Heart right ventricle (tissue), 16 donors: ENCODE measurements at regions not wholly inside any gene's neighbourhood (a gene's known extent, or its start where the extent isn't known, plus 50 kb on each side); places are given as distances from the start of the nearest gene placed in this dataset.

Experiments
- ATAC-seq, 8 donors: fragments of 200-7000 bp; cut with Tn5 transposase; one replicate each; pipeline ENCODE4 v1.9.1; 2020; ENCODE audit warnings: mild to moderate bottlenecking in 8 of 8, moderate library complexity in 8 of 8, moderate number of reproducible peaks in 1 of 8
- DNase-seq, 2 donors: peaks; one replicate each; pipeline ENCODE4 v3.0.0-alpha.2; 2020
- H3K27ac ChIP-seq, 10 donors: fragments of 200-600 bp; sonication (generic) in 2 of 10; one replicate each; pipeline versions ENCODE4 v1.5.0 to v1.8.0; 2020 to 2022; ENCODE audit warnings: mild to moderate bottlenecking in 3 of 10
- H3K27me3 ChIP-seq, 7 donors: fragments of 200-600 bp; one replicate each; pipeline ENCODE4 v1.8.0; 2021 to 2022; ENCODE audit warnings: mild to moderate bottlenecking in 2 of 7
- H3K36me3 ChIP-seq, 9 donors: fragments of 200-600 bp; sonication (generic) in 1 of 9; one replicate each; pipeline versions ENCODE4 v1.5.0 to v1.8.0; 2020 to 2022; ENCODE audit warnings: mild to moderate bottlenecking in 2 of 9
- H3K4me1 ChIP-seq, 9 donors: fragments of 200-600 bp; sonication (generic) in 1 of 9; one replicate each; pipeline versions ENCODE4 v1.5.0 to v1.8.0; 2020 to 2022; ENCODE audit warnings: mild to moderate bottlenecking in 4 of 9
- H3K4me3 ChIP-seq, 10 donors: fragments of 200-600 bp; sonication (generic) in 2 of 10; one replicate each; pipeline versions ENCODE4 v1.5.0 to v1.8.0; 2020 to 2022; ENCODE audit warnings: mild to moderate bottlenecking in 7 of 10, moderate library complexity in 2 of 10
- H3K9me3 ChIP-seq, 11 donors: fragments of 200-600 bp in 10 of 11; sonication (generic) in 2 of 11; one replicate each; pipeline versions ENCODE4 v1.5.0 to v1.8.0; 2013 to 2022; ENCODE audit warnings: mild to moderate bottlenecking in 2 of 11, control low read depth in 1 of 11, moderate library complexity in 1 of 11
- WGBS, 2 donors: extraction: QIAGEN DNeasy Blood & Tissue Kit; methylation state at CpG; one replicate each; pipeline ENCODE4 v1.1.7; 2013; ENCODE audit warnings: inconsistent platforms in 1 of 2; 5-methylcytosine and 5-hydroxymethylcytosine counted together
- intact Hi-C, 10 donors: fragments of 100-400 bp; cut with DNase I; formaldehyde crosslinking; loops; one replicate each; pipeline versions ENCODE4 v1.11.1 to v1.14.2; 2022
- TF ChIP-seq, protein P1 (sequence below), 9 donors: fragments of 200-600 bp; sonication (generic) in 2 of 9; IDR thresholded peaks; one replicate each; pipeline versions ENCODE4 v1.5.0 to v1.8.0; 2021 to 2022; ENCODE audit warnings: antibody characterized with exemption in 9 of 9, mild to moderate bottlenecking in 5 of 9, moderate library complexity in 1 of 9
- donor health status: Arrhythmogenic right ventricular cardiomyopathy.
- donor health status: ischemic (EF 13 %, LVEDD 7.1; RV severe dilation, severe dysfunction).
- donor health status: healthy with polysubstance abuse.
- donor health status: DM: no; HTN: yes; CAD: no.
- donor health status: DM: no; HTN: no; CAD: no.
- donor health status: ischemic (EF 25% LVEDD 6.9; RV normal size, moderate dysfunction).
- donor health status: ischemic (EF 25% LVEDD 5.7; RV mildly dilated, moderate dysfunction).
- donor health status: healthy.
- donor health status: DM: yes; HTN: yes; CAD: no.
- donor health status: Ischemic cardiomyopathy.
- donor health status: ischemic (EF 35%, LVEDD 5.7; RV mildly dilated, moderate dysfunction).
- donor health status: nonischemic (EF 11% LVEDD 7.7; RV severe dilation, severe dysfunction).
- donor health status: DM: yes; HTN: yes; CAD: no.
- donor health status: PGD.
- donor health status: ischemic (EF 29% LVEDD 5.4; RV normal size, mild dysfunction).
- donor health status: nonischemic (EF 23%, LVEDD 6.1; RV moderate dilation, normal function).

- DNase-seq (no peak), ATAC-seq (no peak)
- H3K27ac ChIP-seq, result no peak overlapping the region
- intact Hi-C loops, result no loop called here
- no peaks in the 10 kb centered on the region for H3K27me3 ChIP-seq
- H3K9me3 ChIP-seq, result peaks cover 0 to under 1% (median 0%) of the 10 kb centered on the region in 11 donors
- H3K4me3 ChIP-seq, result no peak overlapping the region
- TF ChIP-seq, protein P1, sequence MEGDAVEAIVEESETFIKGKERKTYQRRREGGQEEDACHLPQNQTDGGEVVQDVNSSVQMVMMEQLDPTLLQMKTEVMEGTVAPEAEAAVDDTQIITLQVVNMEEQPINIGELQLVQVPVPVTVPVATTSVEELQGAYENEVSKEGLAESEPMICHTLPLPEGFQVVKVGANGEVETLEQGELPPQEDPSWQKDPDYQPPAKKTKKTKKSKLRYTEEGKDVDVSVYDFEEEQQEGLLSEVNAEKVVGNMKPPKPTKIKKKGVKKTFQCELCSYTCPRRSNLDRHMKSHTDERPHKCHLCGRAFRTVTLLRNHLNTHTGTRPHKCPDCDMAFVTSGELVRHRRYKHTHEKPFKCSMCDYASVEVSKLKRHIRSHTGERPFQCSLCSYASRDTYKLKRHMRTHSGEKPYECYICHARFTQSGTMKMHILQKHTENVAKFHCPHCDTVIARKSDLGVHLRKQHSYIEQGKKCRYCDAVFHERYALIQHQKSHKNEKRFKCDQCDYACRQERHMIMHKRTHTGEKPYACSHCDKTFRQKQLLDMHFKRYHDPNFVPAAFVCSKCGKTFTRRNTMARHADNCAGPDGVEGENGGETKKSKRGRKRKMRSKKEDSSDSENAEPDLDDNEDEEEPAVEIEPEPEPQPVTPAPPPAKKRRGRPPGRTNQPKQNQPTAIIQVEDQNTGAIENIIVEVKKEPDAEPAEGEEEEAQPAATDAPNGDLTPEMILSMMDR (IDR thresholded peaks at IDR 0.05), result peak in 2 of 9 donors; percentile 18 to 19
- H3K4me1 ChIP-seq, result no peaks in the 10 kb centered on the region
- H3K36me3 ChIP-seq, result no peaks in the 10 kb centered on the region
Observed at GRCh38 chr6:145453376-145453775, 281.9 kb downstream of the EPM2A start.

- Histone ChIP-seq H3K36me3 (no peaks in the 10 kb centered on the region), H3K4me3 (no peak overlapping the region), H3K9me3 (no peaks in the 10 kb centered on the region), H3K27ac (no peak overlapping the region), H3K27me3 (no peaks in the 10 kb centered on the region), H3K4me1 (no peaks in the 10 kb centered on the region)
- ATAC-seq (no peak), DNase-seq (no peak)
- intact Hi-C loops, result no loop called here
- TF ChIP-seq, protein P1 (IDR thresholded peaks at IDR 0.05), result no peak
- 77 to 93% methylated on average over 2 of the region's 2 CpGs for WGBS, 2 donors
Observed at GRCh38 chr6:145454006-145454405, 281.3 kb downstream of the EPM2A start.

DNA sequence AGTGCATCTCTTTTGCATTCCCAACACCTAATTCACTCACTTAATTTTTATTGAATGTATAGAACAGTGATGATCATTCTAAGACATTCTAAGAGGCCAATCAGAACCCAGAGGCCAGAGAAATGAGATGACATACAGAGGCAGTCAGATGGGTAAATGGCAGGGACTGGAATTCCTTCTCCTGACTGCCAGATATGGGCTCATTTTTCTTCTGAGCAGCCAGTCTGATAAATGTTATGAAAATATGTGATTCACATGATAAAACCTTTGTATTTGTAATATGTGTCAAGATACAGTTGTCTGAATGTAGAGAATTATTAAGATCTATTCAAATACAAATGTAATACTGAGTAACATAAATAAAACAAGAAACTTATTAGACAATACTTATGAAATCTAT lies 277.8 kb downstream of the EPM2A start:
- Histone ChIP-seq H3K27me3 (no peaks in the 10 kb centered on the region), H3K9me3 (no peaks in the 10 kb centered on the region), H3K4me1 (no peaks in the 10 kb centered on the region), H3K4me3 (no peak overlapping the region), H3K27ac (no peak overlapping the region), H3K36me3 (no peaks in the 10 kb centered on the region)
- DNase-seq (no peak), ATAC-seq (no peak)
- TF ChIP-seq, protein P1 (IDR thresholded peaks at IDR 0.05), result no peak
- intact Hi-C loops, result no loop called here

DNA sequence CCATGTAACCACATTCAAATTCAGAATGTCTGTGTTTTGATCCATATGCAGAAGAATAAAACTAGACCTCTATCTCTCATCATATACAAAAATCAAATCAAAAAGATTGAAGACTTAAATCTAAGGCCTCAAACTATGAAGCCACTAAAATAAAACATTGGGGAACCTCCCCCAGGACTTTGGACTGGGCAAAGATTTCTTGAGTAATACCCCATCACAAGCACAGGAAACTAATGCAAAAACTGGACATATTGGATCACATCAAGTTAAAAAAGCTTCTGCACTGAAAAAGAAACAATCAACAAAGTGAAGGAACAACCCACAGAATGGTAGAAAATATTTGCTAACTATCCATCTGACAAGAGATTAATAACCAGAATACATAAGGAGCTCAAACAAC lies 266.8 kb downstream of the EPM2A start:
- Histone ChIP-seq H3K4me1 (no peaks in the 10 kb centered on the region), H3K4me3 (no peak overlapping the region), H3K27ac (no peak overlapping the region), H3K9me3 (peaks cover 0 to 21% (median 6%) of the 10 kb centered on the region in 11 donors), H3K36me3 (no peaks in the 10 kb centered on the region), H3K27me3 (no peaks in the 10 kb centered on the region)
- DNase-seq (no peak), ATAC-seq (no peak)
- intact Hi-C loops, result no loop called here
- TF ChIP-seq, protein P1 (IDR thresholded peaks at IDR 0.05), result no peak

GRCh38 chr6:145469021-145469420 lies 266.3 kb downstream of the EPM2A start:
- Histone ChIP-seq H3K36me3 (no peaks in the 10 kb centered on the region), H3K4me3 (no peak overlapping the region), H3K27me3 (no peaks in the 10 kb centered on the region), H3K27ac (no peak overlapping the region), H3K9me3 (peaks cover 0 to 25% (median 6%) of the 10 kb centered on the region in 11 donors), H3K4me1 (no peaks in the 10 kb centered on the region)
- intact Hi-C loops, result no loop called here
- no peak for ATAC-seq
- no peak for DNase-seq
- TF ChIP-seq, protein P1 (IDR thresholded peaks at IDR 0.05), result no peak
